PC-3 (cell line): ENCODE measurements at regions not wholly inside any gene's neighbourhood (a gene's known extent, or its start where the extent isn't known, plus 50 kb on each side); places are given as distances from the start of the nearest gene placed in this dataset.

Experiments used
- ATAC-seq: fragments of 200-7000 bp; cut with Tn5 transposase; 2 replicates; pipeline ENCODE4 v1.9.1; 2020; ENCODE audit warnings: mild to moderate bottlenecking, moderate library complexity
- BruUV-seq: library from RNA; stranded (reverse); fragments of 400-500 nt; replicated peaks from 2 replicates; lab custom pipeline; 2021; lab: Mats Ljungman, UMichigan
- CTCF ChIA-PET: fragments of 300-600 bp; sonication (Branson Sonifier 250); formaldehyde crosslinking; loops from one replicate; lab custom pipeline; 2022; ENCODE audit warnings: antibody characterized with exemption; lab: Charles Lee
- POLR2A ChIA-PET: fragments of 300-600 bp; sonication (Branson Sonifier 250); formaldehyde crosslinking; loops from one replicate; lab custom pipeline; 2022; ENCODE audit warnings: antibody characterized with exemption; ENCODE audit not compliant: unreplicated experiment; lab: Charles Lee
- DNase-seq: peaks from one replicate; pipeline ENCODE4 v3.0.0-alpha.2; 2015
- H2AFZ ChIP-seq: fragments of 300-600 bp; sonication (generic); 2 replicates; pipeline ENCODE4 v1.6.0; 2016; ENCODE audit warnings: antibody characterized with exemption, low read length
- H3F3A ChIP-seq: fragments of 300-600 bp; sonication (generic); one replicate; pipeline ENCODE4 v1.6.0; 2017; ENCODE audit warnings: antibody characterized with exemption, low read length, control low read depth, mild to moderate bottlenecking; ENCODE audit not compliant: unreplicated experiment
- H3K27ac ChIP-seq: fragments of 300-600 bp; sonication (generic); 2 replicates; pipeline ENCODE4 v1.5.1; 2016; ENCODE audit warnings: mild to moderate bottlenecking, low read length
- H3K27me3 ChIP-seq: fragments of 300-600 bp; sonication (generic); 2 replicates; pipeline ENCODE4 v1.6.1; 2016; ENCODE audit warnings: low read length, mixed read lengths
- H3K36me3 ChIP-seq: fragments of 300-600 bp; sonication (generic); 2 replicates; pipeline ENCODE4 v1.6.1; 2016; ENCODE audit warnings: low read depth, mixed run types, low read length, mixed read lengths
- H3K4me1 ChIP-seq: fragments of 300-600 bp; sonication (generic); 2 replicates; pipeline ENCODE4 v1.5.1; 2016; ENCODE audit warnings: low read length; ENCODE audit not compliant: insufficient read depth
- H3K4me2 ChIP-seq: fragments of 300-600 bp; sonication (generic); 2 replicates; pipeline ENCODE4 v1.6.0; 2016; ENCODE audit warnings: low read length
- H3K4me3 ChIP-seq: fragments of 300-600 bp; sonication (generic); 2 replicates; pipeline ENCODE4 v1.5.1; 2016; ENCODE audit warnings: mild to moderate bottlenecking, low read length, mixed read lengths
- H3K79me2 ChIP-seq: fragments of 300-600 bp; sonication (generic); 2 replicates; pipeline ENCODE4 v1.6.1; 2017; ENCODE audit warnings: low read length, mixed read lengths
- H3K9ac ChIP-seq: fragments of 300-600 bp; sonication (generic); 2 replicates; pipeline ENCODE4 v1.6.0; 2016; ENCODE audit warnings: mild to moderate bottlenecking, low read length
- H3K9me2 ChIP-seq: fragments of 300-600 bp; sonication (generic); replicated peaks from 2 replicates; pipeline ENCODE4 v1.6.1; 2016; ENCODE audit warnings: mixed run types, low read length, mixed read lengths
- H3K9me3 ChIP-seq: fragments of 300-600 bp; sonication (generic); 2 replicates; pipeline ENCODE4 v1.6.1; 2016; ENCODE audit warnings: low read length, mixed read lengths
- H4K20me1 ChIP-seq: fragments of 300-600 bp; sonication (generic); 2 replicates; pipeline ENCODE4 v1.6.1; 2016; ENCODE audit warnings: low read length, mixed read lengths
- CTCF ChIP-seq: fragments of 300-600 bp; sonication (generic); conservative IDR thresholded peaks from 2 replicates; pipeline ENCODE4 v1.5.1; 2017; ENCODE audit warnings: antibody characterized with exemption, low read depth, mild to moderate bottlenecking, low read length
- EZH2 ChIP-seq: fragments of 300-600 bp; sonication (generic); IDR thresholded peaks from one replicate; pipeline ENCODE4 v1.6.1; 2017; ENCODE audit warnings: antibody characterized with exemption, mild to moderate bottlenecking, low read length; ENCODE audit not compliant: unreplicated experiment
- EZH2phosphoT487 ChIP-seq: fragments of 300-600 bp; sonication (generic); IDR thresholded peaks from 2 replicates; pipeline ENCODE4 v1.6.1; 2018; ENCODE audit warnings: mild to moderate bottlenecking, antibody characterized with exemption, low read length, borderline replicate concordance
- intact Hi-C: fragments of 100-400 bp; cut with micrococcal nuclease; formaldehyde crosslinking; loops from 2 replicates; pipeline ENCODE4 v1.9.0; 2023

- Histone ChIP-seq H3K79me2 (no peaks in the 10 kb centered on the region), H3K4me2 (no peak overlapping the region), H2AFZ (no peak overlapping the region), H3K4me1 (no peaks in the 10 kb centered on the region), H3K27ac (no peak overlapping the region), H3K36me3 (no peaks in the 10 kb centered on the region), H3K9me3 (no peaks in the 10 kb centered on the region), H3K27me3 (peaks cover 19% of the 10 kb centered on the region), H4K20me1 (no peaks in the 10 kb centered on the region), H3K4me3 (no peak overlapping the region), H3K9me2 (no peaks in the 10 kb centered on the region), H3F3A (no peaks in the 10 kb centered on the region), H3K9ac (no peak overlapping the region)
- ChIA-PET CTCF (no interaction called here), POLR2A (no interaction called here)
- no peak for TF ChIP-seq EZH2
- no peak for TF ChIP-seq EZH2phosphoT487
- no peak for TF ChIP-seq CTCF
- no TSS peak for BruUV-seq
- ATAC-seq = no peak
- intact Hi-C loops = no loop called here
- no peak for DNase-seq
Measured at GRCh38 chr6:137351890-137352289, 132.7 kb upstream of the IFNGR1 start.

- no peak overlapping the region for H3K4me2 ChIP-seq
- no peak overlapping the region for H3K27ac ChIP-seq
- DNase-seq (no peak), ATAC-seq (no peak)
- H3K9me3 ChIP-seq = no peaks in the 10 kb centered on the region
- no peak overlapping the region for H3K9ac ChIP-seq
- ChIA-PET POLR2A (no interaction called here), CTCF (no interaction called here)
- H3K4me3 ChIP-seq = no peak overlapping the region
- H3K36me3 ChIP-seq = no peaks in the 10 kb centered on the region
- intact Hi-C loops = no loop called here
- BruUV-seq = no TSS peak
- no peaks in the 10 kb centered on the region for H4K20me1 ChIP-seq
- H2AFZ ChIP-seq = no peak overlapping the region
- TF ChIP-seq EZH2 (no peak), CTCF (no peak), EZH2phosphoT487 (no peak)
- no peaks in the 10 kb centered on the region for H3K4me1 ChIP-seq
- H3F3A ChIP-seq = no peaks in the 10 kb centered on the region
- peaks cover 19% of the 10 kb centered on the region for H3K27me3 ChIP-seq
- H3K79me2 ChIP-seq = no peaks in the 10 kb centered on the region
- H3K9me2 ChIP-seq = no peaks in the 10 kb centered on the region
Measured at GRCh38 chr6:137350857-137351256, 131.7 kb upstream of the IFNGR1 start.

- BruUV-seq = no TSS peak
- CTCF ChIA-PET = interaction anchor here (1.0 kb wide), 1 partner anchor 256 kb away, joined by 4 read pairs; no protein-coding TSS in a partner anchor
Measured at GRCh38 chr6:137349856-137350830, 131.0 kb upstream of the IFNGR1 start.

More at GRCh38 chr6:137349856-137350830, 131.0 kb upstream of the IFNGR1 start:
- H3K27ac ChIP-seq = no peak overlapping the region
- POLR2A ChIA-PET = no interaction called here
- intact Hi-C loops = no loop called here
- no peaks in the 10 kb centered on the region for H3K36me3 ChIP-seq
- H2AFZ ChIP-seq = no peak overlapping the region
- peaks cover 19% of the 10 kb centered on the region for H3K27me3 ChIP-seq
- H3K9me2 ChIP-seq = no peaks in the 10 kb centered on the region
- no peak overlapping the region for H3K4me3 ChIP-seq
- DNase-seq = no peak
- no peak overlapping the region for H3K9ac ChIP-seq
- H4K20me1 ChIP-seq = no peaks in the 10 kb centered on the region
- H3K9me3 ChIP-seq = no peaks in the 10 kb centered on the region
- H3K4me2 ChIP-seq = no peak overlapping the region
- no peak for TF ChIP-seq EZH2phosphoT487
- no peak for TF ChIP-seq CTCF
- no peak for TF ChIP-seq EZH2
- H3F3A ChIP-seq = no peaks in the 10 kb centered on the region
- H3K79me2 ChIP-seq = no peaks in the 10 kb centered on the region
- ATAC-seq = no peak
- no peaks in the 10 kb centered on the region for H3K4me1 ChIP-seq
